Activated naive CD8-positive, alpha-beta T cell treated with anti-CD3 and anti-CD28 coated beads, Interleukin-2, amount 10 ng/mL, durations not matched to agents 7 days and 5 days (primary cell): ENCODE measurements at regions not wholly inside any gene's neighbourhood (a gene's known extent, or its start where the extent isn't known, plus 50 kb on each side); places are given as distances from the start of the nearest gene placed in this dataset.

Experiments
- ATAC-seq: fragments of 150-1000 bp; cut with Tn5 transposase; one replicate; pipeline ENCODE4 v1.10.0; 2021; ENCODE audit warnings: low read depth, moderate library complexity
- POLR2A ChIA-PET: fragments of 350-600 bp; sonication (Branson Sonifier 250); formaldehyde crosslinking; loops from one replicate; lab custom pipeline; 2021; ENCODE audit warnings: antibody characterized with exemption; lab: Charles Lee
- DNase-seq: peaks from one replicate; pipeline ENCODE4 v3.0.0; 2021
- H3K27ac Mint-ChIP-seq: one replicate; pipeline ENCODE4 v1.8.0; 2022; ENCODE audit warnings: mild to moderate bottlenecking, mixed read lengths
- H3K27me3 Mint-ChIP-seq: one replicate; pipeline ENCODE4 v1.8.0; 2022; ENCODE audit warnings: mild to moderate bottlenecking, moderate library complexity, mixed read lengths
- H3K36me3 Mint-ChIP-seq: one replicate; pipeline ENCODE4 v1.8.0; 2021; ENCODE audit warnings: mild to moderate bottlenecking, mixed read lengths
- H3K4me1 Mint-ChIP-seq: one replicate; pipeline ENCODE4 v1.8.0; 2021; ENCODE audit warnings: mixed read lengths
- H3K4me3 Mint-ChIP-seq: one replicate; pipeline ENCODE4 v1.8.0; 2022; ENCODE audit warnings: mild to moderate bottlenecking, moderate library complexity, mixed read lengths
- H3K9me3 Mint-ChIP-seq: one replicate; pipeline ENCODE4 v1.8.0; 2021; ENCODE audit warnings: mixed read lengths

GRCh38 chr2:74072565-74072964 lies 75.1 kb downstream of the BOLA3 start:
- Mint-ChIP-seq H3K9me3 (no peaks in the 10 kb centered on the region), H3K27ac (no peak overlapping the region), H3K4me3 (no peak overlapping the region), H3K36me3 (peaks cover 31% of the 10 kb centered on the region), H3K4me1 (peaks cover 12% of the 10 kb centered on the region), H3K27me3 (no peaks in the 10 kb centered on the region)
- no peak for DNase-seq
- POLR2A ChIA-PET = interaction anchor here (0.7 kb wide), 1 partner anchor 26 kb away, joined by 6 read pairs; no protein-coding TSS in a partner anchor
- ATAC-seq = no peak

- H3K27me3 Mint-ChIP-seq = no peaks in the 10 kb centered on the region
- POLR2A ChIA-PET = no interaction called here
These were observed 73.2 kb downstream of the BOLA3 start for GRCh38 chr2:74074487-74074886.

GRCh38 chr2:74076074-74076470 lies 71.6 kb downstream of the BOLA3 start:
- peaks cover 14% of the 10 kb centered on the region for H3K4me1 Mint-ChIP-seq
- ATAC-seq (no peak), DNase-seq (no peak)
- no peaks in the 10 kb centered on the region for H3K9me3 Mint-ChIP-seq
- peaks cover 20% of the 10 kb centered on the region for H3K36me3 Mint-ChIP-seq
- POLR2A ChIA-PET = no interaction called here
- no peak overlapping the region for H3K4me3 Mint-ChIP-seq
- no peaks in the 10 kb centered on the region for H3K27me3 Mint-ChIP-seq
- no peak overlapping the region for H3K27ac Mint-ChIP-seq

More at GRCh38 chr2:74074487-74074886, 73.2 kb downstream of the BOLA3 start:
- no peak overlapping the region for H3K4me3 Mint-ChIP-seq
- H3K36me3 Mint-ChIP-seq = peaks cover 27% of the 10 kb centered on the region
- H3K9me3 Mint-ChIP-seq = no peaks in the 10 kb centered on the region
- peaks cover 14% of the 10 kb centered on the region for H3K4me1 Mint-ChIP-seq
- DNase-seq (no peak), ATAC-seq (no peak)
- no peak overlapping the region for H3K27ac Mint-ChIP-seq

GRCh38 chr2:74077636-74078035 lies 70.1 kb downstream of the BOLA3 start:
- H3K36me3 Mint-ChIP-seq = peaks cover 16% of the 10 kb centered on the region
- POLR2A ChIA-PET = no interaction called here
- H3K9me3 Mint-ChIP-seq = no peaks in the 10 kb centered on the region
- no peaks in the 10 kb centered on the region for H3K27me3 Mint-ChIP-seq
- H3K27ac Mint-ChIP-seq = no peak overlapping the region
- no peak overlapping the region for H3K4me3 Mint-ChIP-seq
- DNase-seq (no peak), ATAC-seq (no peak)
- H3K4me1 Mint-ChIP-seq = peaks cover 9% of the 10 kb centered on the region

GRCh38 chr2:74078466-74078865 lies 69.2 kb downstream of the BOLA3 start:
- ATAC-seq = no peak

GRCh38 chr2:74079522-74080341 lies 68.0 kb downstream of the BOLA3 start:
- Mint-ChIP-seq H3K27me3 (no peaks in the 10 kb centered on the region), H3K36me3 (peaks cover 15% of the 10 kb centered on the region), H3K9me3 (no peaks in the 10 kb centered on the region), H3K4me1 (peaks cover 4% of the 10 kb centered on the region), H3K27ac (no peak overlapping the region), H3K4me3 (no peak overlapping the region)
- POLR2A ChIA-PET = no interaction called here
- ATAC-seq (no peak), DNase-seq (no peak)

More at GRCh38 chr2:74078466-74078865, 69.2 kb downstream of the BOLA3 start:
- DNase-seq = no peak
- peaks cover 4% of the 10 kb centered on the region for H3K4me1 Mint-ChIP-seq
- H3K9me3 Mint-ChIP-seq = no peaks in the 10 kb centered on the region
- no peak overlapping the region for H3K27ac Mint-ChIP-seq
- H3K4me3 Mint-ChIP-seq = no peak overlapping the region
- H3K27me3 Mint-ChIP-seq = no peaks in the 10 kb centered on the region
- POLR2A ChIA-PET = no interaction called here
- peaks cover 12% of the 10 kb centered on the region for H3K36me3 Mint-ChIP-seq

GRCh38 chr2:74080346-74080745 lies 67.4 kb downstream of the BOLA3 start:
- H3K27me3 Mint-ChIP-seq = no peaks in the 10 kb centered on the region
- DNase-seq (no peak), ATAC-seq (no peak)
- H3K4me1 Mint-ChIP-seq = peaks cover 4% of the 10 kb centered on the region
- POLR2A ChIA-PET = no interaction called here
- H3K36me3 Mint-ChIP-seq = peaks cover 14% of the 10 kb centered on the region
- H3K27ac Mint-ChIP-seq = no peak overlapping the region
- no peaks in the 10 kb centered on the region for H3K9me3 Mint-ChIP-seq
- H3K4me3 Mint-ChIP-seq = no peak overlapping the region

- Mint-ChIP-seq H3K4me1 (peaks cover 4% of the 10 kb centered on the region), H3K9me3 (no peaks in the 10 kb centered on the region), H3K27ac (peak overlapping the region; percentile 28), H3K4me3 (no peak overlapping the region), H3K36me3 (peaks cover 13% of the 10 kb centered on the region), H3K27me3 (no peaks in the 10 kb centered on the region)
- no peak for ATAC-seq
- POLR2A ChIA-PET = no interaction called here
- DNase-seq = no peak
These were observed 66.5 kb downstream of the BOLA3 start for GRCh38 chr2:74081030-74081762.

- peaks cover 10% of the 10 kb centered on the region for H3K36me3 Mint-ChIP-seq
- POLR2A ChIA-PET = no interaction called here
- no peak overlapping the region for H3K27ac Mint-ChIP-seq
- H3K4me3 Mint-ChIP-seq = no peak overlapping the region
- no peak for ATAC-seq
- no peaks in the 10 kb centered on the region for H3K9me3 Mint-ChIP-seq
- H3K4me1 Mint-ChIP-seq = peaks cover 4% of the 10 kb centered on the region
- DNase-seq = no peak
- H3K27me3 Mint-ChIP-seq = no peaks in the 10 kb centered on the region
These were observed 66.0 kb downstream of the BOLA3 start for GRCh38 chr2:74081763-74082110.

GRCh38 chr2:74083750-74084149 lies 64.0 kb downstream of the BOLA3 start:
- H3K9me3 Mint-ChIP-seq = no peaks in the 10 kb centered on the region
- ATAC-seq (no peak), DNase-seq (no peak)
- H3K27ac Mint-ChIP-seq = no peak overlapping the region
- no peaks in the 10 kb centered on the region for H3K27me3 Mint-ChIP-seq
- H3K36me3 Mint-ChIP-seq = peaks cover 9% of the 10 kb centered on the region
- POLR2A ChIA-PET = no interaction called here
- H3K4me1 Mint-ChIP-seq = no peaks in the 10 kb centered on the region
- no peak overlapping the region for H3K4me3 Mint-ChIP-seq
